Activated T-cell treated with anti-CD3 and anti-CD28 coated beads for 48 hours (primary cell): ENCODE measurements at regions not wholly inside any gene's neighbourhood (a gene's known extent, or its start where the extent isn't known, plus 50 kb on each side); places are given as distances from the start of the nearest gene placed in this dataset.
"Not testable (repeated sequence)": the region's sequence is repeated elsewhere in the genome, so short reads cannot be mapped to it uniquely, and the experiment has no call there.

Experiments used
- DNase-seq: peaks from one replicate; pipeline ENCODE4 v3.0.0-alpha.2; 2020; ENCODE audit warnings: low read depth

GRCh38 chr7:65251851-65252620 is 121.6 kb upstream of the ZNF92 start:
- DNase-seq, result peak; percentile 15

GRCh38 chr7:65250697-65251395 is 122.8 kb upstream of the ZNF92 start:
- DNase-seq, result no peak

GRCh38 chr7:65250216-65250615 is 123.4 kb upstream of the ZNF92 start:
- DNase-seq, result no peak

GRCh38 chr7:65247491-65247890 is 126.2 kb upstream of the ZNF92 start:
- DNase-seq, result no peak

GRCh38 chr7:65239707-65240352 is 133.8 kb upstream of the ZNF92 start:
- DNase-seq, result no peak

GRCh38 chr7:65239324-65239706 is 134.3 kb upstream of the ZNF92 start:
- no peak for DNase-seq

GRCh38 chr7:65238785-65239184 is 134.9 kb upstream of the ZNF92 start:
- no peak for DNase-seq

- no peak for DNase-seq
These were observed 138.1 kb upstream of the ZNF92 start for GRCh38 chr7:65235586-65235985.

GRCh38 chr7:65233409-65234034 is 140.1 kb upstream of the ZNF92 start:
- DNase-seq, result no peak

- DNase-seq, result no peak
These were observed 143.4 kb upstream of the ZNF92 start for GRCh38 chr7:65230231-65230630.

GRCh38 chr7:65225422-65226006 is 148.1 kb upstream of the ZNF92 start:
- no peak for DNase-seq

- DNase-seq, result no peak
These were observed 151.0 kb upstream of the ZNF92 start for GRCh38 chr7:65222655-65223054.

GRCh38 chr7:65221683-65222082 is 152.0 kb upstream of the ZNF92 start:
- DNase-seq, result no peak

GRCh38 chr7:65219623-65220022 is 154.0 kb upstream of the ZNF92 start:
- DNase-seq, result no peak

GRCh38 chr7:65216469-65216868 is 157.2 kb upstream of the ZNF92 start:
- peak; percentile 32 for DNase-seq

GRCh38 chr7:65213260-65213659 is 160.4 kb upstream of the ZNF92 start:
- not testable (repeated sequence) for DNase-seq

- DNase-seq, result not testable (repeated sequence)
These were observed 174.4 kb upstream of the ZNF92 start for GRCh38 chr7:65199221-65199620.

GRCh38 chr7:65193334-65194058 is 180.2 kb upstream of the ZNF92 start:
- DNase-seq, result not testable (repeated sequence)

- DNase-seq, result not testable (repeated sequence)
These were observed 170.6 kb upstream of the ERV3-1 start for GRCh38 chr7:65177041-65177440.

- not testable (repeated sequence) for DNase-seq
These were observed 143.6 kb upstream of the ERV3-1 start for GRCh38 chr7:65150105-65150504.

GRCh38 chr7:65146118-65146914 is 139.8 kb upstream of the ERV3-1 start:
- DNase-seq, result not testable (repeated sequence)
